Fibroblast of skin of right biceps (primary cell): ENCODE measurements at regions not wholly inside any gene's neighbourhood (a gene's known extent, or its start where the extent isn't known, plus 50 kb on each side); places are given as distances from the start of the nearest gene placed in this dataset.

Source experiments
- DNase-seq: peaks from one replicate; pipeline ENCODE4 v3.0.0-alpha.2; 2013

- no peak for DNase-seq
Measured at GRCh38 chr5:107293541-107294210, 377.1 kb downstream of the EFNA5 start.

- no peak for DNase-seq
Measured at GRCh38 chr5:107291866-107292265, 378.9 kb downstream of the EFNA5 start.

GRCh38 chr5:107290780-107291398 lies 379.8 kb downstream of the EFNA5 start:
- DNase-seq: no peak

GRCh38 chr5:107289030-107289714 lies 381.6 kb downstream of the EFNA5 start:
- DNase-seq: no peak

GRCh38 chr5:107286447-107287098 lies 384.2 kb downstream of the EFNA5 start:
- no peak for DNase-seq

- DNase-seq: peak; percentile 13
Measured at GRCh38 chr5:107285772-107286171, 385.0 kb downstream of the EFNA5 start.

GRCh38 chr5:107284822-107285525 lies 385.8 kb downstream of the EFNA5 start:
- DNase-seq: peak; percentile 37

GRCh38 chr5:107282061-107282460 lies 388.7 kb downstream of the EFNA5 start:
- DNase-seq: peak; percentile 48

GRCh38 chr5:107278774-107279173 lies 392.0 kb downstream of the EFNA5 start:
- DNase-seq: no peak

- no peak for DNase-seq
Measured at GRCh38 chr5:107277485-107278125, 393.1 kb downstream of the EFNA5 start.

GRCh38 chr5:107275333-107275732 lies 395.4 kb downstream of the EFNA5 start:
- DNase-seq: no peak

- peak; percentile 5 for DNase-seq
Measured at GRCh38 chr5:107274571-107274970, 396.2 kb downstream of the EFNA5 start.

GRCh38 chr5:107272954-107273353 lies 397.8 kb downstream of the EFNA5 start:
- peak; percentile 6 for DNase-seq

- DNase-seq: no peak
Measured at GRCh38 chr5:107272509-107272908, 398.2 kb downstream of the EFNA5 start.

- DNase-seq: no peak
Measured at GRCh38 chr5:107271682-107272350, 398.9 kb downstream of the EFNA5 start.

- DNase-seq: no peak
Measured at GRCh38 chr5:107270561-107270960, 400.2 kb downstream of the EFNA5 start.

- no peak for DNase-seq
Measured at GRCh38 chr5:107269678-107270077, 401.1 kb downstream of the EFNA5 start.

- DNase-seq: no peak
Measured at GRCh38 chr5:107269256-107269655, 401.5 kb downstream of the EFNA5 start.

- peak; percentile 37 for DNase-seq
Measured at GRCh38 chr5:107268241-107268640, 402.5 kb downstream of the EFNA5 start.

- no peak for DNase-seq
Measured at GRCh38 chr5:107266100-107266499, 404.6 kb downstream of the EFNA5 start.

- DNase-seq: no peak
Measured at GRCh38 chr5:107265193-107265592, 405.5 kb downstream of the EFNA5 start.
